ENCODE measurements at regions not wholly inside any gene's neighbourhood (a gene's known extent, or its start where the extent isn't known, plus 50 kb on each side); places are given as distances from the start of the nearest gene placed in this dataset.
"Not testable (repeated sequence)": the region's sequence is repeated elsewhere in the genome, so short reads cannot be mapped to it uniquely, and the experiment has no call there.

DNA sequence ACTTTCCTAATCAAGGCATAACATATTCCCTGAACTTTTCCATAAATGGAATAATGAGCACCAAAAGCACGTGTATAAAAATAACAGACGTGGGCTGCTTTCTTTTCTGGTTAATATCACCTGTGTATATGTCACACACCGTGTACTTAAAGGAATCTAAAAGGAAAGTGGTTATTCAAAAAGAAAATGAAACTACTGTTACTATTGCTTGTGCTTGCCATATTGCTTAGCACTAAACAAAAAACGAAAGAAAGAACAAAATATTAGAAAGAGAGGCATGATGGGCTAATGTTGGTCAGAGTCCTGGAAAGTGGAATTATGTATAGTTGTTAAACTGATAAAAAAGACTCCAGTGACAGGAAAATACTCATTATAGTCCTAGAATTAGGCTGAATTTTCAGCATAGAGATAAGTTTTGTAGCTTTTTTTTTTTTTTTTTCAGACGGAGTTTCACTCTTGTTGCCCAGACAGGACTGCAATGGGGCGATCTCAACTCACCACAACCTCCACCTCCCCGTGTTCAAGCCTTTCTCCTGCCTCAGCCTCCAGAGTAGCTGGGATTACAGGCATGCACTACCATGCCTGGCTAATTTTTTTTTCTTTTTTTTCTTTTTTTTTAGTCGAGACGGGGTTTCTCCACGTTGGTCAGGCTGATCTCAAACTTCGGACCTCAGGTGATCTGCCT is 123.2 kb downstream of the PABPC4L start:
- H3K27ac Mint-ChIP-seq = no peak overlapping the region
- ChIA-PET POLR2A (no interaction called here), CTCF (no interaction called here)
- no peaks in the 10 kb centered on the region for H3K27me3 Mint-ChIP-seq
- DNase-seq (no peak), ATAC-seq (replicated peaks in 1 of 4) (no peak)
- Histone ChIP-seq H3K4me1 (ENCODE audit: control insufficient read depth in 1 of 2, extremely low read depth in 1 of 2, insufficient read depth in 2 of 2, low read length in 2 of 2) (no peaks in the 10 kb centered on the region), H3K27ac (ENCODE audit: low read length) (no peak overlapping the region), H3K36me3 (ENCODE audit: control insufficient read depth in 2 of 2, extremely low read depth in 1 of 2, insufficient read depth in 1 of 2, low read length in 1 of 2) (no peaks in the 10 kb centered on the region), H3K9me3 (no peaks in the 10 kb centered on the region), H3K27me3 (replicated peaks in 1 of 2; ENCODE audit: control insufficient read depth in 2 of 2, extremely low read depth in 1 of 2, insufficient read depth in 2 of 2, low read length in 1 of 2) (no peaks in the 10 kb centered on the region), H3K4me3 (ENCODE audit: control insufficient read depth in 1 of 2, extremely low read depth in 1 of 2, low read length in 1 of 2) (no peak overlapping the region)
- H3K9me3 Mint-ChIP-seq = peaks cover 5 to 18% (median 9%) of the 10 kb centered on the region in 3 donors
- no peaks in the 10 kb centered on the region for H3K4me1 Mint-ChIP-seq
- H3K4me3 Mint-ChIP-seq = no peak overlapping the region
- WGBS (ENCODE audit: insufficient coverage) = 41% methylated on average over 2 of the region's 11 CpGs
- no peaks in the 10 kb centered on the region for H3K36me3 Mint-ChIP-seq

DNA sequence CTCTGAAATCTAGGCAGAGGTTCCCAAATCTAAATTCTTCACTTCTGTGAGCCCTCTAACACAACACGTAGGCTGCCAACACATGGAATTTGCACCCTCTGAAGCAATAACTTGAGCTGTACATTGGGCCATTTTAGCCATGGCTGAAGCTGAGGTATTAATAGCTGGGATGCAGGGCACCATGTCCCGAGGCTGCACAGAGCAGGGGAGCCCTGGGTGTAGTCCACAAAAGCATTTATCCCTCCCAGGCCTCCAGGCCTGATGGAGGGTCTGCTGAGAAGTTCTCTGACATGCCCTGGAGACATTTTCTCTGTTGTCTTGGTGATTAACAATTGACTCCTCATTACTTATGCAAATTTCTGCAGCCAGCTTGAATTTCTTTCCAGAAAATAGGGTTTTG is 127.9 kb downstream of the PABPC4L start:
- POLR2A ChIA-PET = no interaction called here
- ATAC-seq (replicated peaks in 1 of 4) (no peak), DNase-seq (no peak)
- Histone ChIP-seq H3K9me3 (no peaks in the 10 kb centered on the region), H3K36me3 (ENCODE audit: control insufficient read depth in 2 of 2, extremely low read depth in 1 of 2, insufficient read depth in 1 of 2, low read length in 1 of 2) (no peaks in the 10 kb centered on the region), H3K27ac (ENCODE audit: low read length) (no peak overlapping the region), H3K4me1 (ENCODE audit: control insufficient read depth in 1 of 2, extremely low read depth in 1 of 2, insufficient read depth in 2 of 2, low read length in 2 of 2) (no peaks in the 10 kb centered on the region), H3K27me3 (replicated peaks in 1 of 2; ENCODE audit: control insufficient read depth in 2 of 2, extremely low read depth in 1 of 2, insufficient read depth in 2 of 2, low read length in 1 of 2) (no peaks in the 10 kb centered on the region), H3K4me3 (ENCODE audit: control insufficient read depth in 1 of 2, extremely low read depth in 1 of 2, low read length in 1 of 2) (no peak overlapping the region)
- CTCF ChIA-PET = no interaction called here
- Mint-ChIP-seq H3K27me3 (no peaks in the 10 kb centered on the region), H3K36me3 (no peaks in the 10 kb centered on the region), H3K9me3 (peaks cover 5 to 25% (median 13%) of the 10 kb centered on the region in 3 donors), H3K4me1 (no peaks in the 10 kb centered on the region), H3K4me3 (no peak overlapping the region), H3K27ac (no peak overlapping the region)
- 100% methylated on average over 1 of the region's 2 CpGs for WGBS (ENCODE audit: insufficient coverage)

DNA sequence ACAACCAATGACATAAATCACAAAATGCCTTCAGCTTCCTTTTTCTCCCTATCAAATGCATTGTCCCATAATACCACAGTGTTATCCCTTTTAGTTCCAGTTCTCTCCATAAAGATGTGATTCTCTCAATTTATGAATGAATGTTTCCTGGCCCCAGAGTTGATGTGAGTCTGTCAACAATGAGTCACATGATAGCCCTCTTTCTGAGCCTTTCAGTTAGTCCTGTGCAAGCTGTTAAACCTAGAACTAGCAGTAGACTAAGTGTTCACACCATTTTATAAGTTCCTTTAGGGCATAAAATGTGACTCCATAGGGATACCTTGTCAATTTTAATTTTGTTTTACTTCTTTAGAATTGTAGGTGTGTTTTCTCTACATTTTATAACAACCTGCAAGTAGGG is 129.5 kb downstream of the PABPC4L start:
- ATAC-seq (replicated peaks in 1 of 4) (no peak), DNase-seq (no peak)
- Histone ChIP-seq H3K36me3 (ENCODE audit: control insufficient read depth in 2 of 2, extremely low read depth in 1 of 2, insufficient read depth in 1 of 2, low read length in 1 of 2) (no peaks in the 10 kb centered on the region), H3K9me3 (no peaks in the 10 kb centered on the region), H3K4me3 (ENCODE audit: control insufficient read depth in 1 of 2, extremely low read depth in 1 of 2, low read length in 1 of 2) (no peak overlapping the region), H3K4me1 (ENCODE audit: control insufficient read depth in 1 of 2, extremely low read depth in 1 of 2, insufficient read depth in 2 of 2, low read length in 2 of 2) (no peaks in the 10 kb centered on the region), H3K27ac (ENCODE audit: low read length) (no peak overlapping the region), H3K27me3 (replicated peaks in 1 of 2; ENCODE audit: control insufficient read depth in 2 of 2, extremely low read depth in 1 of 2, insufficient read depth in 2 of 2, low read length in 1 of 2) (no peaks in the 10 kb centered on the region)
- CTCF ChIA-PET = no interaction called here
- Mint-ChIP-seq H3K9me3 (peaks cover 5 to 14% (median 7%) of the 10 kb centered on the region in 3 donors), H3K27ac (no peak overlapping the region), H3K36me3 (no peaks in the 10 kb centered on the region), H3K4me3 (no peak overlapping the region), H3K27me3 (no peaks in the 10 kb centered on the region), H3K4me1 (no peaks in the 10 kb centered on the region)
- POLR2A ChIA-PET = no interaction called here

DNA sequence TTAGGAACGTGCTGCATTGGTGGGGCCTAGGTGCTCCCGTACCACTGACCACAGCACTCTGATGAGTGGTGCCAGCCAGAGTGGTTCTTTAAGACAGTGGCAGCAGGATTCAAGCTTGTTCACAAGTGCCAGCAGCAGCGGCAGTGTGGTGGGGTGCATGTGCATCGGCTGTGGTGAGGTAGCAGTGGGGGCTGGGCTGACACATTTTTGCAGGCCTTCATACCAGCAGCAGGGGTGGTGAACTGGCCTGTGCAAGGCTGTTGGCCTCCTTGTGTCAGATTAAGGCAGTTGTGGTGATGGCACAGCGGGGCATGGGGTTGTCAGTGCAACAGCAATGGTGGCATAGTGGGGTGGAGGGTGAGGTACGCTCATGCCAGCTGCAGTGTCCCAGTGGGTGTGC is 131.4 kb downstream of the PABPC4L start:
- no peaks in the 10 kb centered on the region for H3K4me1 Mint-ChIP-seq
- Histone ChIP-seq H3K27me3 (replicated peaks in 1 of 2; ENCODE audit: control insufficient read depth in 2 of 2, extremely low read depth in 1 of 2, insufficient read depth in 2 of 2, low read length in 1 of 2) (no peaks in the 10 kb centered on the region), H3K27ac (ENCODE audit: low read length) (no peak overlapping the region), H3K4me1 (ENCODE audit: control insufficient read depth in 1 of 2, extremely low read depth in 1 of 2, insufficient read depth in 2 of 2, low read length in 2 of 2) (no peaks in the 10 kb centered on the region), H3K9me3 (no peaks in the 10 kb centered on the region), H3K4me3 (ENCODE audit: control insufficient read depth in 1 of 2, extremely low read depth in 1 of 2, low read length in 1 of 2) (no peak overlapping the region), H3K36me3 (ENCODE audit: control insufficient read depth in 2 of 2, extremely low read depth in 1 of 2, insufficient read depth in 1 of 2, low read length in 1 of 2) (no peaks in the 10 kb centered on the region)
- ATAC-seq (replicated peaks in 1 of 4) = no peak
- peaks cover 5 to 14% (median 13%) of the 10 kb centered on the region in 3 donors for H3K9me3 Mint-ChIP-seq
- 92% methylated on average over 6 of the region's 6 CpGs for WGBS (ENCODE audit: insufficient coverage)
- no peak overlapping the region for H3K27ac Mint-ChIP-seq
- no peaks in the 10 kb centered on the region for H3K36me3 Mint-ChIP-seq
- ChIA-PET CTCF (no interaction called here), POLR2A (no interaction called here)
- H3K27me3 Mint-ChIP-seq = no peaks in the 10 kb centered on the region
- no peak overlapping the region for H3K4me3 Mint-ChIP-seq
- DNase-seq = no peak

DNA sequence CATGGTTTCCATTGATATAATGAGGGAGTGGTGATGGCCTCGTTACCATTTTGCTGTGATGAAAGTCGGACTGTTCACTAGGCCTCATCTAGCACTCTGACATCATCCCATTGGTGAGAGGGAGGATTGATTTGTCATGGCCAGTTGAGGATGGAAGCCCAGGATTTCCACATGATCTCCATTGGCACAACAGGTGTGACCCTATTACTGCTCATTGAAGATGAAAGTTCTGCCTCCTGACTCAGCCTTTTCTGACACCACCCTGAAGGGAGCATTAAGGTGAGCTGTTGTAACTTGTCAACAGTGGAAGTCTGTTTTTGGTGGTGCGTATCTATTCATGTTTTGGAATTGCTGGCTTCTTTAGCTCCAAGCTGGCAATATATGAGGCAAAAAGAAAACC is 144.2 kb downstream of the PABPC4L start:
- no peak overlapping the region for H3K27ac Mint-ChIP-seq
- H3K27me3 ChIP-seq (replicated peaks in 1 of 2; ENCODE audit: control insufficient read depth in 2 of 2, extremely low read depth in 1 of 2, insufficient read depth in 2 of 2, low read length in 1 of 2) = no peaks in the 10 kb centered on the region
- 54% methylated on average over 2 of the region's 3 CpGs for WGBS (ENCODE audit: insufficient coverage)
- peaks cover 8 to 26% (median 13%) of the 10 kb centered on the region in 3 donors for H3K9me3 Mint-ChIP-seq
- no peaks in the 10 kb centered on the region for H3K9me3 ChIP-seq
- no peak overlapping the region for H3K4me3 ChIP-seq (ENCODE audit: control insufficient read depth in 1 of 2, extremely low read depth in 1 of 2, low read length in 1 of 2)
- DNase-seq (no peak), ATAC-seq (replicated peaks in 1 of 4) (no peak)
- CTCF ChIA-PET = no interaction called here
- H3K36me3 Mint-ChIP-seq = no peaks in the 10 kb centered on the region
- POLR2A ChIA-PET = no interaction called here
- H3K4me1 Mint-ChIP-seq = no peaks in the 10 kb centered on the region
- H3K36me3 ChIP-seq (ENCODE audit: control insufficient read depth in 2 of 2, extremely low read depth in 1 of 2, insufficient read depth in 1 of 2, low read length in 1 of 2) = no peaks in the 10 kb centered on the region
- H3K27me3 Mint-ChIP-seq = no peaks in the 10 kb centered on the region
- H3K27ac ChIP-seq (ENCODE audit: low read length) = no peak overlapping the region
- H3K4me1 ChIP-seq (ENCODE audit: control insufficient read depth in 1 of 2, extremely low read depth in 1 of 2, insufficient read depth in 2 of 2, low read length in 2 of 2) = no peaks in the 10 kb centered on the region
- no peak overlapping the region for H3K4me3 Mint-ChIP-seq

DNA sequence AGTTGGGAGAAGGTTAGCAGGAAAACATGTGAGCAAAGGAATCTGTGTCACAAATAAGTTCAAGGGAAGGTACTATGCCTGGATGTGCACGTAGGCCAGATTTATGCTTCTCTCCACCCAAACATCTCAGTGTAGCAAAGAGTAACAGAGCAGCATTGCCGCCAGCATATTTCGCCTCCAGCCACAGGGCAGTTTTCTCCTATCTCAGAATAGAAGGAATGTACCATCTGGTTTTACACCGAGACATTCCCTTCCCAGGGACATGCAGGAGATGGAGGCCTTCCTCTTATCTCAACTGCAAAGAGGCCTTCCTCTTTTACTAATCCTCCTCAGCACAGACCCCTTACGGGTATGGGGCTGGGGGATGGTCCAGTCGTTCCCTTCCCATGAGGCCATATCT is 155.4 kb downstream of the PABPC4L start:
- POLR2A ChIA-PET; H3K4me3 ChIP-seq (ENCODE audit: control insufficient read depth in 1 of 2, extremely low read depth in 1 of 2, low read length in 1 of 2); H3K9me3 Mint-ChIP-seq; H3K27me3 Mint-ChIP-seq; H3K36me3 ChIP-seq (ENCODE audit: control insufficient read depth in 2 of 2, extremely low read depth in 1 of 2, insufficient read depth in 1 of 2, low read length in 1 of 2); H3K27me3 ChIP-seq (replicated peaks in 1 of 2; ENCODE audit: control insufficient read depth in 2 of 2, extremely low read depth in 1 of 2, insufficient read depth in 2 of 2, low read length in 1 of 2); H3K27ac Mint-ChIP-seq; DNase-seq; CTCF ChIA-PET; H3K4me1 ChIP-seq (ENCODE audit: control insufficient read depth in 1 of 2, extremely low read depth in 1 of 2, insufficient read depth in 2 of 2, low read length in 2 of 2); H3K27ac ChIP-seq (ENCODE audit: low read length); H3K9me3 ChIP-seq; H3K4me3 Mint-ChIP-seq; ATAC-seq (replicated peaks in 1 of 4); H3K4me1 Mint-ChIP-seq; H3K36me3 Mint-ChIP-seq: not testable (repeated sequence)
- WGBS (ENCODE audit: insufficient coverage) = 85% methylated on average over 3 of the region's 6 CpGs

DNA sequence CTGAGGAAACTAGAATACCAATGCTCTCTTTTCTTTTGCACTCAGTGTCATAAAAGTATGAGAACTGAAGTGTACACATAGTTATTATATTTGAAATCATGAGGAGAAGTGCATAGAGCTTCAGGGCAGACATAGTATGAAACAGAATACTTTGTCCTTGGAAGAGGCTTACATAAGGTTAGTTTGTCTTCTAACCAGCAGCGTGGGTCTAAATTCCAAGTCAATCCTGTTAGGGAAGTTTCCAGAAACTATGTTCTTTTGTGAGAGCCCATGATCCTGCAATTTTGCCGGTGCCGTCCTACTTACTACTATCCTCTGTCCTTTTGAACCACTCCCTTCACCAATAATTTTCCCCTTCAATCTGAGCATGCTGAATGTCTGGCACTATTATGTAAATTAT is 156.2 kb downstream of the PABPC4L start:
- no CpG with 5 or more reads among the region's 3 CpGs for WGBS (ENCODE audit: insufficient coverage)
- H3K4me1 Mint-ChIP-seq = no peaks in the 10 kb centered on the region

More for the DNA sequence above, 156.2 kb downstream of the PABPC4L start:
- Mint-ChIP-seq H3K9me3 (peaks cover 0 to 7% (median 0%) of the 10 kb centered on the region in 3 donors), H3K36me3 (no peaks in the 10 kb centered on the region), H3K27ac (no peak overlapping the region), H3K4me3 (no peak overlapping the region), H3K27me3 (no peaks in the 10 kb centered on the region)
- no peak overlapping the region for H3K4me3 ChIP-seq (ENCODE audit: control insufficient read depth in 1 of 2, extremely low read depth in 1 of 2, low read length in 1 of 2)
- ATAC-seq (replicated peaks in 1 of 4) (no peak), DNase-seq (no peak)
- ChIA-PET CTCF (no interaction called here), POLR2A (no interaction called here)
- H3K4me1 ChIP-seq (ENCODE audit: control insufficient read depth in 1 of 2, extremely low read depth in 1 of 2, insufficient read depth in 2 of 2, low read length in 2 of 2) = no peaks in the 10 kb centered on the region
- H3K9me3 ChIP-seq = no peaks in the 10 kb centered on the region
- no peak overlapping the region for H3K27ac ChIP-seq (ENCODE audit: low read length)
- no peaks in the 10 kb centered on the region for H3K27me3 ChIP-seq (replicated peaks in 1 of 2; ENCODE audit: control insufficient read depth in 2 of 2, extremely low read depth in 1 of 2, insufficient read depth in 2 of 2, low read length in 1 of 2)
- no peaks in the 10 kb centered on the region for H3K36me3 ChIP-seq (ENCODE audit: control insufficient read depth in 2 of 2, extremely low read depth in 1 of 2, insufficient read depth in 1 of 2, low read length in 1 of 2)
